ENCODE measurements at regions not wholly inside any gene's neighbourhood (a gene's known extent, or its start where the extent isn't known, plus 50 kb on each side); places are given as distances from the start of the nearest gene placed in this dataset.

DNA sequence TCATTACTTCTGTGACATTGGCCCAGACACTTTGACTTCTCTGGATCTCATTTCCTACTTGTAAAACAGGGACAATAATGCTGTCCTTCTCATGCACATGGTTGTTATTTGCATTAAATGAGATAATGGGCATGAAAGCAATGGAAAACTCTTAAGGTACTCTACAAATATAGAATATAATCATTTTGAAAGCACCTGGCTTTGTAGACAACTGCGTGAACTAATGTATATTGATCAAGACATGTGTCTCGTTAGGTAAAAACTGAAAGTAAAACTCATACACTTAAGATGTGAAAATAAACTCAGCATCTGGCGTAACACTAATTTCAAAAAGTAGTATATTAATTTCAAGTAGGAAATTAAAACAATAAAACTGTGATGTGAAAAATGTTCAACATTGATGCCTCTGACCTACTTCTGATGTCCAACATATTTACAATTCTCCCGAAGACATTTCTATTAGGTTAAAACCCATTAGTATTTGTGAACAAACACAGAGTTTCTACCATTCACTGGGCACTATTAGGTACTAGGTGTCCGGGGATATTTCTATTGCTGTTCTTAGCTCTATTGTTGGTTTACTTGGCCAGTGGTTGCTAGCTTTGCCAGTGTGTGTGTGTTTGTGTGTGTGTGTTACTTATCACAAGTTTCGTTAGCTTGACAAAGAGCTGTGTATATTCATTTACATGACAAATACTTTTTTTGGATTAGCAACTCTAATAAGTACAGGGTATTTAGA lies 220.5 kb downstream of the KCNRG start:
- Histone ChIP-seq H3K27me3 (replicated peaks; ENCODE audit: insufficient read depth) (no peaks in the 10 kb centered on the region), H4K20me1 (ENCODE audit: insufficient read depth) (no peaks in the 10 kb centered on the region), H3K27ac (no peak overlapping the region), H3K4me2 (ENCODE audit: unreplicated experiment) (no peak overlapping the region), H3K9me2 (ENCODE audit: insufficient read depth) (no peaks in the 10 kb centered on the region), H3K79me2 (ENCODE audit: insufficient read depth) (no peaks in the 10 kb centered on the region), H3K9ac (no peak overlapping the region), H3F3A (ENCODE audit: insufficient read depth) (peaks cover under 1% of the 10 kb centered on the region; the same call in 1 of the 2 replicates), H3K4me3 (no peak overlapping the region), H3K4me1 (ENCODE audit: insufficient read depth) (no peaks in the 10 kb centered on the region), H3K36me3 (ENCODE audit: low read depth) (no peaks in the 10 kb centered on the region), H2AFZ (no peak overlapping the region), H3K9me3 (ENCODE audit: low read depth) (no peaks in the 10 kb centered on the region)
- no peak for TF ChIP-seq EZH2phosphoT487 (IDR thresholded peaks at IDR 0.05; ENCODE audit: insufficient read depth, low read depth)
- TF ChIP-seq EZH2 (IDR thresholded peaks at IDR 0.05; ENCODE audit: insufficient read depth, poor library complexity, severe bottlenecking), result no peak
- in situ Hi-C loops (cut with MboI), result no loop called here
- WGBS, 2 experiments (ENCODE audit: low coverage in 1 of 2, low lambda C conversion rate in 2 of 2, missing lambda C conversion rate in 2 of 2), result 87 to 90% methylated on average over 6 of the region's 6 CpGs
- DNase-seq, result no peak

DNA sequence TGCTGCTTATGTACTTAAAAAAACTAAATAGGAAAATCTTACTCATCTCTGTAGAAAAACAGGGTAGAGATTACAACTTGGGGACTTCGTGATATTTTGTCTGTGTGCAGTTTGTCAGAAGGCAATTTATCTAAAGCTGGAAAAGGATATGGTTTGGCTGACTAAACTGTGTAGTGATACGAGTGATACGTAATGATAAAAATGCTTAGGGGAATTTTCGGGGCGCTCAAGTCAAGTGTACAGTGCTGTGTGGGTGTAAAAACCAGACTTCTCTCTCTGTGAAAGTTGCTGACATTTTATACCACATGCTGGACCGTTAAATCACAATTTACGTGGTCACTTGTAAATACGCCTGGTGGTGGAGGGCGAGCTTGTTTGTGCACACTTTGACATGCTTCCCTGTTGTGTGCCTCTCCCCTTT lies 221.7 kb downstream of the KCNRG start:
- Histone ChIP-seq H3K79me2 (ENCODE audit: insufficient read depth) (no peaks in the 10 kb centered on the region), H4K20me1 (ENCODE audit: insufficient read depth) (no peaks in the 10 kb centered on the region), H3K4me1 (ENCODE audit: insufficient read depth) (no peaks in the 10 kb centered on the region), H3K36me3 (ENCODE audit: low read depth) (no peaks in the 10 kb centered on the region), H3K4me2 (ENCODE audit: unreplicated experiment) (no peak overlapping the region), H3K9me3 (ENCODE audit: low read depth) (no peaks in the 10 kb centered on the region), H3K27ac (no peak overlapping the region), H3K9me2 (ENCODE audit: insufficient read depth) (no peaks in the 10 kb centered on the region), H3K27me3 (replicated peaks; ENCODE audit: insufficient read depth) (no peaks in the 10 kb centered on the region), H3K9ac (no peak overlapping the region), H2AFZ (no peak overlapping the region), H3F3A (ENCODE audit: insufficient read depth) (no peaks in the 10 kb centered on the region), H3K4me3 (no peak overlapping the region)
- 81 to 85% methylated on average over 9 of the region's 9 CpGs for WGBS, 2 experiments (ENCODE audit: low coverage in 1 of 2, low lambda C conversion rate in 2 of 2, missing lambda C conversion rate in 2 of 2)
- no peak for TF ChIP-seq EZH2phosphoT487 (IDR thresholded peaks at IDR 0.05; ENCODE audit: insufficient read depth, low read depth)
- TF ChIP-seq EZH2 (IDR thresholded peaks at IDR 0.05; ENCODE audit: insufficient read depth, poor library complexity, severe bottlenecking), result no peak
- DNase-seq, result no peak
- in situ Hi-C loops (cut with MboI), result no loop called here

- 0 out of 2 replicates have a peak, but pooled peaks cover 2% of the 10 kb centered on the region for H3F3A ChIP-seq (ENCODE audit: insufficient read depth)
- no peaks in the 10 kb centered on the region for H3K36me3 ChIP-seq (ENCODE audit: low read depth)
- H3K79me2 ChIP-seq (ENCODE audit: insufficient read depth), result no peaks in the 10 kb centered on the region
- no peaks in the 10 kb centered on the region for H3K4me1 ChIP-seq (ENCODE audit: insufficient read depth)
- no peak overlapping the region for H3K27ac ChIP-seq
- in situ Hi-C loops (cut with MboI), result no loop called here
- TF ChIP-seq EZH2 (IDR thresholded peaks at IDR 0.05; ENCODE audit: insufficient read depth, poor library complexity, severe bottlenecking) (no peak), EZH2phosphoT487 (IDR thresholded peaks at IDR 0.05; ENCODE audit: insufficient read depth, low read depth) (no peak)
- H3K4me2 ChIP-seq (ENCODE audit: unreplicated experiment), result no peak overlapping the region
- H2AFZ ChIP-seq, result no peak overlapping the region
- H3K27me3 ChIP-seq (replicated peaks; ENCODE audit: insufficient read depth), result no peaks in the 10 kb centered on the region
- H3K4me3 ChIP-seq, result no peak overlapping the region
- no peaks in the 10 kb centered on the region for H4K20me1 ChIP-seq (ENCODE audit: insufficient read depth)
- no peaks in the 10 kb centered on the region for H3K9me3 ChIP-seq (ENCODE audit: low read depth)
- H3K9me2 ChIP-seq (ENCODE audit: insufficient read depth), result no peaks in the 10 kb centered on the region
- 82 to 97% methylated on average over 1 of the region's 1 CpG for WGBS, 2 experiments (ENCODE audit: low coverage in 1 of 2, low lambda C conversion rate in 2 of 2, missing lambda C conversion rate in 2 of 2)
- H3K9ac ChIP-seq, result no peak overlapping the region
- no peak for DNase-seq
Measured at GRCh38 chr13:50238922-50239321, 223.7 kb downstream of the KCNRG start.

- WGBS, 2 experiments (ENCODE audit: low coverage in 1 of 2, low lambda C conversion rate in 2 of 2, missing lambda C conversion rate in 2 of 2), result 93 to 96% methylated on average over 4 of the region's 4 CpGs
- DNase-seq, result no peak
Measured at GRCh38 chr13:50241479-50241878, 226.2 kb downstream of the KCNRG start.

More at GRCh38 chr13:50241479-50241878, 226.2 kb downstream of the KCNRG start:
- Histone ChIP-seq H2AFZ (no peak overlapping the region), H3K4me2 (ENCODE audit: unreplicated experiment) (no peak overlapping the region), H3K9ac (no peak overlapping the region), H4K20me1 (ENCODE audit: insufficient read depth) (no peaks in the 10 kb centered on the region), H3K36me3 (ENCODE audit: low read depth) (no peaks in the 10 kb centered on the region), H3K4me3 (no peak overlapping the region), H3K4me1 (ENCODE audit: insufficient read depth) (peaks cover 10% of the 10 kb centered on the region), H3K27me3 (replicated peaks; ENCODE audit: insufficient read depth) (no peaks in the 10 kb centered on the region), H3F3A (ENCODE audit: insufficient read depth) (peaks cover 20% of the 10 kb centered on the region; the same call in 1 of the 2 replicates), H3K9me2 (ENCODE audit: insufficient read depth) (no peaks in the 10 kb centered on the region), H3K27ac (no peak overlapping the region), H3K9me3 (ENCODE audit: low read depth) (no peaks in the 10 kb centered on the region), H3K79me2 (ENCODE audit: insufficient read depth) (no peaks in the 10 kb centered on the region)
- in situ Hi-C loops (cut with MboI), result no loop called here
- TF ChIP-seq EZH2 (IDR thresholded peaks at IDR 0.05; ENCODE audit: insufficient read depth, poor library complexity, severe bottlenecking) (no peak), EZH2phosphoT487 (IDR thresholded peaks at IDR 0.05; ENCODE audit: insufficient read depth, low read depth) (no peak)

All from GM23248 (cell line).